ENCODE measurements at regions not wholly inside any gene's neighbourhood (a gene's known extent, or its start where the extent isn't known, plus 50 kb on each side); places are given as distances from the start of the nearest gene placed in this dataset.

- H4K20me1 ChIP-seq (ENCODE audit: control insufficient read depth, insufficient read depth, low read depth, low read length) = no peaks in the 10 kb centered on the region
- H3K79me2 ChIP-seq (ENCODE audit: control insufficient read depth, low read length) = no peaks in the 10 kb centered on the region
- no peak overlapping the region for H3K4me3 ChIP-seq (ENCODE audit: low read length)
- H3K9me3 ChIP-seq (ENCODE audit: control insufficient read depth, insufficient read depth, low read length) = peaks cover 11% of the 10 kb centered on the region; the same call in 1 of the 2 replicates
- H3K36me3 ChIP-seq (ENCODE audit: control insufficient read depth, low read length) = no peaks in the 10 kb centered on the region
- 0 out of 2 replicates have a peak, but pooled peaks cover 2% of the 10 kb centered on the region for H3K27me3 ChIP-seq (ENCODE audit: control insufficient read depth, low read length)
- H3K9me2 ChIP-seq (replicated peaks; ENCODE audit: control insufficient read depth, low read length) = no peaks in the 10 kb centered on the region
- H3K27ac ChIP-seq (ENCODE audit: low read depth, low read length) = no peak overlapping the region
- no peak overlapping the region for H3K4me2 ChIP-seq (ENCODE audit: low read length)
- H3K4me1 ChIP-seq (ENCODE audit: control insufficient read depth, low read length) = no peaks in the 10 kb centered on the region
- no peaks in the 10 kb centered on the region for H3F3A ChIP-seq (ENCODE audit: control insufficient read depth, insufficient read depth)
- TF ChIP-seq, protein P1, sequence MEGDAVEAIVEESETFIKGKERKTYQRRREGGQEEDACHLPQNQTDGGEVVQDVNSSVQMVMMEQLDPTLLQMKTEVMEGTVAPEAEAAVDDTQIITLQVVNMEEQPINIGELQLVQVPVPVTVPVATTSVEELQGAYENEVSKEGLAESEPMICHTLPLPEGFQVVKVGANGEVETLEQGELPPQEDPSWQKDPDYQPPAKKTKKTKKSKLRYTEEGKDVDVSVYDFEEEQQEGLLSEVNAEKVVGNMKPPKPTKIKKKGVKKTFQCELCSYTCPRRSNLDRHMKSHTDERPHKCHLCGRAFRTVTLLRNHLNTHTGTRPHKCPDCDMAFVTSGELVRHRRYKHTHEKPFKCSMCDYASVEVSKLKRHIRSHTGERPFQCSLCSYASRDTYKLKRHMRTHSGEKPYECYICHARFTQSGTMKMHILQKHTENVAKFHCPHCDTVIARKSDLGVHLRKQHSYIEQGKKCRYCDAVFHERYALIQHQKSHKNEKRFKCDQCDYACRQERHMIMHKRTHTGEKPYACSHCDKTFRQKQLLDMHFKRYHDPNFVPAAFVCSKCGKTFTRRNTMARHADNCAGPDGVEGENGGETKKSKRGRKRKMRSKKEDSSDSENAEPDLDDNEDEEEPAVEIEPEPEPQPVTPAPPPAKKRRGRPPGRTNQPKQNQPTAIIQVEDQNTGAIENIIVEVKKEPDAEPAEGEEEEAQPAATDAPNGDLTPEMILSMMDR (IDR thresholded peaks at IDR 0.05; ENCODE audit: low read depth, low read length, poor library complexity, severe bottlenecking) = no peak
- no peak for TF ChIP-seq EZH2phosphoT487 (IDR thresholded peaks at IDR 0.05; ENCODE audit: borderline replicate concordance, low read length)
Observed at GRCh38 chr16:86256995-86257394, 253.3 kb upstream of the FOXF1 start.

DNA sequence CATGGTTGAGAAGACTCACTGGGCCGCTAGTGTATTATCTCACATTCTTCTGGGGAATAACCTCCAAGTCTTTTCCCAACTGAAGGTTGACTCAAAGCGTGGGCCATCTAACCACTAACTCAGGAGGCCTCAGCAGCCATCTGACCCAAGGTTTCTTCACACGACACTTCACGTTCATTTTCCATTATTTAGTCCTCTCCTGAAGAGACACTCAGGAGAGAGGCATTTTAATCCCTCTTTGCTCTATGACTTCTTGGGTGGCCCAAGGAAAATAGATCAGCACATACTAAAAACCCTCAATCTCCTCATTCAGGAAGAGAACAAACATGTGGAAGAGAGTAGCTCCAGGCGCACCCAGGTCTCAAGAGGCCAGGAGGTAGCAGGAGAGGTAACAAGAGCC lies 252.8 kb upstream of the FOXF1 start:
- H3K27me3 ChIP-seq (ENCODE audit: control insufficient read depth, low read length) = 0 out of 2 replicates have a peak, but pooled peaks cover 2% of the 10 kb centered on the region
- no peaks in the 10 kb centered on the region for H3K79me2 ChIP-seq (ENCODE audit: control insufficient read depth, low read length)
- H3K9me2 ChIP-seq (replicated peaks; ENCODE audit: control insufficient read depth, low read length) = no peaks in the 10 kb centered on the region
- no peaks in the 10 kb centered on the region for H4K20me1 ChIP-seq (ENCODE audit: control insufficient read depth, insufficient read depth, low read depth, low read length)
- H3F3A ChIP-seq (ENCODE audit: control insufficient read depth, insufficient read depth) = no peaks in the 10 kb centered on the region
- peaks cover 11% of the 10 kb centered on the region; the same call in 1 of the 2 replicates for H3K9me3 ChIP-seq (ENCODE audit: control insufficient read depth, insufficient read depth, low read length)
- H3K27ac ChIP-seq (ENCODE audit: low read depth, low read length) = no peak overlapping the region
- H3K36me3 ChIP-seq (ENCODE audit: control insufficient read depth, low read length) = no peaks in the 10 kb centered on the region
- no peaks in the 10 kb centered on the region for H3K4me1 ChIP-seq (ENCODE audit: control insufficient read depth, low read length)
- no peak overlapping the region for H3K4me2 ChIP-seq (ENCODE audit: low read length)
- H3K4me3 ChIP-seq (ENCODE audit: low read length) = no peak overlapping the region
- TF ChIP-seq EZH2phosphoT487 (IDR thresholded peaks at IDR 0.05; ENCODE audit: borderline replicate concordance, low read length) = no peak
- TF ChIP-seq, protein P1 (IDR thresholded peaks at IDR 0.05; ENCODE audit: low read depth, low read length, poor library complexity, severe bottlenecking) = no peak

- TF ChIP-seq, protein P1 (IDR thresholded peaks at IDR 0.05; ENCODE audit: low read depth, low read length, poor library complexity, severe bottlenecking) = no peak
- TF ChIP-seq EZH2phosphoT487 (IDR thresholded peaks at IDR 0.05; ENCODE audit: borderline replicate concordance, low read length) = no peak
- Histone ChIP-seq H3K9me2 (replicated peaks; ENCODE audit: control insufficient read depth, low read length) (no peaks in the 10 kb centered on the region), H3K79me2 (ENCODE audit: control insufficient read depth, low read length) (no peaks in the 10 kb centered on the region), H3K27ac (ENCODE audit: low read depth, low read length) (no peak overlapping the region), H3K36me3 (ENCODE audit: control insufficient read depth, low read length) (no peaks in the 10 kb centered on the region), H3K9me3 (ENCODE audit: control insufficient read depth, insufficient read depth, low read length) (peaks cover 11% of the 10 kb centered on the region; the same call in 1 of the 2 replicates), H3K4me1 (ENCODE audit: control insufficient read depth, low read length) (no peaks in the 10 kb centered on the region), H3F3A (ENCODE audit: control insufficient read depth, insufficient read depth) (no peaks in the 10 kb centered on the region), H3K4me2 (ENCODE audit: low read length) (no peak overlapping the region), H3K4me3 (ENCODE audit: low read length) (no peak overlapping the region), H4K20me1 (ENCODE audit: control insufficient read depth, insufficient read depth, low read depth, low read length) (no peaks in the 10 kb centered on the region), H3K27me3 (ENCODE audit: control insufficient read depth, low read length) (0 out of 2 replicates have a peak, but pooled peaks cover 2% of the 10 kb centered on the region)
Observed at GRCh38 chr16:86258713-86259112, 251.6 kb upstream of the FOXF1 start.

All from DOHH2 (cell line).